Heart left ventricle (tissue), 16 donors: ENCODE measurements at regions not wholly inside any gene's neighbourhood (a gene's known extent, or its start where the extent isn't known, plus 50 kb on each side); places are given as distances from the start of the nearest gene placed in this dataset.

ENCODE experiments used
- ATAC-seq, 4 donors: fragments of 200-7000 bp; cut with Tn5 transposase; one replicate each; pipeline ENCODE4 v1.9.1; 2020 to 2022; ENCODE audit warnings: moderate library complexity in 4 of 4, mild to moderate bottlenecking in 3 of 4, moderate number of reproducible peaks in 1 of 4
- DNase-seq, 5 donors: peaks; one replicate each; pipeline ENCODE4 v3.0.0-alpha.2; 2020
- H3K27ac ChIP-seq, 12 donors: fragments of 200-600 bp; sonication (generic) in 4 of 12; one replicate each; pipeline versions ENCODE4 v1.5.0 to v1.8.0; 2016 to 2022; ENCODE audit warnings: mild to moderate bottlenecking in 2 of 12
- H3K27me3 ChIP-seq, 9 donors: fragments of 200-600 bp; sonication (generic) in 2 of 9; one replicate each; pipeline versions ENCODE4 v1.5.1 to v1.8.0; 2016 to 2022; ENCODE audit warnings: mild to moderate bottlenecking in 3 of 9
- H3K36me3 ChIP-seq, 9 donors: fragments of 200-600 bp; sonication (generic) in 2 of 9; one replicate each; pipeline versions ENCODE4 v1.5.0 to v1.8.0; 2018 to 2022; ENCODE audit warnings: mild to moderate bottlenecking in 2 of 9
- H3K4me1 ChIP-seq, 12 donors: fragments of 200-600 bp; sonication (generic) in 4 of 12; one replicate each; pipeline versions ENCODE4 v1.5.0 to v1.8.0; 2016 to 2022; ENCODE audit warnings: mild to moderate bottlenecking in 3 of 12
- H3K4me3 ChIP-seq, 12 donors: fragments of 200-600 bp; sonication (generic) in 4 of 12; one replicate each; pipeline versions ENCODE4 v1.5.0 to v1.8.0; 2017 to 2022; ENCODE audit warnings: mild to moderate bottlenecking in 9 of 12, moderate library complexity in 4 of 12
- H3K9me3 ChIP-seq, 12 donors: fragments of 200-600 bp; sonication (generic) in 4 of 12; one replicate each; pipeline versions ENCODE4 v1.5.0 to v1.8.0; 2016 to 2022; ENCODE audit warnings: mild to moderate bottlenecking in 1 of 12
- POLR2A ChIP-seq, 2 donors: fragments of 450-650 bp; IDR thresholded peaks; one replicate each; pipeline ENCODE4 v1.6.1; 2017; ENCODE audit warnings: antibody characterized with exemption in 2 of 2, mild to moderate bottlenecking in 2 of 2, moderate library complexity in 2 of 2
- WGBS, 4 donors: extraction: QIAGEN DNeasy Blood & Tissue Kit in 2 of 4; methylation state at CpG; one replicate each; pipeline versions ENCODE4 v1.1.5 to v1.1.7; 2013 to 2018; 5-methylcytosine and 5-hydroxymethylcytosine counted together
- intact Hi-C, 10 donors: fragments of 100-400 bp; cut with DNase I; formaldehyde crosslinking; loops; one replicate each; pipeline versions ENCODE4 v1.11.1 to v1.14.2; 2022
- TF ChIP-seq, protein P1 (sequence below), 12 donors: fragments of 200-600 bp; sonication (generic) in 4 of 12; IDR thresholded peaks; one replicate each; pipeline versions ENCODE4 v1.5.0 to v1.8.0; 2018 to 2022; ENCODE audit warnings: antibody characterized with exemption in 12 of 12, mild to moderate bottlenecking in 5 of 12
- donor health status: ischemic (EF 13 %, LVEDD 7.1; RV severe dilation, severe dysfunction).
- donor health status: healthy with polysubstance abuse.
- donor health status: DM: no; HTN: yes; CAD: no.
- donor health status: DM: no; HTN: no; CAD: no.
- donor health status: ischemic (EF 25% LVEDD 6.9; RV normal size, moderate dysfunction).
- donor health status: ischemic (EF 25% LVEDD 5.7; RV mildly dilated, moderate dysfunction).
- donor health status: healthy.
- donor health status: DM: yes; HTN: yes; CAD: no.
- donor health status: ischemic (EF 35%, LVEDD 5.7; RV mildly dilated, moderate dysfunction).
- donor health status: nonischemic (EF 11% LVEDD 7.7; RV severe dilation, severe dysfunction).
- donor health status: DM: yes; HTN: yes; CAD: no.
- donor health status: PGD.
- donor health status: ischemic (EF 29% LVEDD 5.4; RV normal size, mild dysfunction).
- donor health status: nonischemic (EF 23%, LVEDD 6.1; RV moderate dilation, normal function).

DNA sequence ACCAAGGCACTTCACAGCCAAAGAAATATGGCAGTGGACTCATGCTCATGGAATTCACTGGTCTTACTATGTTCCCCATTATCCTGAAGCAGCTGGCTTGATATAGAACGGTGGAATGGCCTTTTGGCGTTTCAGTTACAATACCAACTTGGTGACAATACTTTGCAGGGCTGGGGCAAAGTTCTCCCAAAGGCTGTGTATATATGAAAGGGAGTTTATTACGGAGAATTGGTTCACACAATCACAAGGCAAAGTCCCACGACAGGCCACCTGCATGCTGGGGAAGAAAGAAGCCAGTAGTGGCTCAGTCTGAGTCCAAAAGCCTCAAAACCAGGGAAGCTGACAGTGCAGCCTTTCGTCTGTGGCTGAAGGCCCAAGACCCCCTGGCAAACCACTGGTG, 50.8 kb upstream of the SMARCAD1 start:
- H3K4me1 ChIP-seq, result no peaks in the 10 kb centered on the region
- no peak for TF ChIP-seq POLR2A (IDR thresholded peaks at IDR 0.05)
- TF ChIP-seq, protein P1, sequence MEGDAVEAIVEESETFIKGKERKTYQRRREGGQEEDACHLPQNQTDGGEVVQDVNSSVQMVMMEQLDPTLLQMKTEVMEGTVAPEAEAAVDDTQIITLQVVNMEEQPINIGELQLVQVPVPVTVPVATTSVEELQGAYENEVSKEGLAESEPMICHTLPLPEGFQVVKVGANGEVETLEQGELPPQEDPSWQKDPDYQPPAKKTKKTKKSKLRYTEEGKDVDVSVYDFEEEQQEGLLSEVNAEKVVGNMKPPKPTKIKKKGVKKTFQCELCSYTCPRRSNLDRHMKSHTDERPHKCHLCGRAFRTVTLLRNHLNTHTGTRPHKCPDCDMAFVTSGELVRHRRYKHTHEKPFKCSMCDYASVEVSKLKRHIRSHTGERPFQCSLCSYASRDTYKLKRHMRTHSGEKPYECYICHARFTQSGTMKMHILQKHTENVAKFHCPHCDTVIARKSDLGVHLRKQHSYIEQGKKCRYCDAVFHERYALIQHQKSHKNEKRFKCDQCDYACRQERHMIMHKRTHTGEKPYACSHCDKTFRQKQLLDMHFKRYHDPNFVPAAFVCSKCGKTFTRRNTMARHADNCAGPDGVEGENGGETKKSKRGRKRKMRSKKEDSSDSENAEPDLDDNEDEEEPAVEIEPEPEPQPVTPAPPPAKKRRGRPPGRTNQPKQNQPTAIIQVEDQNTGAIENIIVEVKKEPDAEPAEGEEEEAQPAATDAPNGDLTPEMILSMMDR (IDR thresholded peaks at IDR 0.05), result no peak
- ATAC-seq, result no peak
- H3K36me3 ChIP-seq, result no peaks in the 10 kb centered on the region
- DNase-seq, result no peak
- no peak overlapping the region for H3K4me3 ChIP-seq
- H3K9me3 ChIP-seq, result peaks cover 0 to 4% (median 0%) of the 10 kb centered on the region in 12 donors
- H3K27me3 ChIP-seq, result no peaks in the 10 kb centered on the region
- no peak overlapping the region for H3K27ac ChIP-seq
- 79 to 91% (median 84%) methylated on average over 5 of the region's 5 CpGs for WGBS, 4 donors
- intact Hi-C loops, result no loop called here
